ENCODE measurements at regions not wholly inside any gene's neighbourhood (a gene's known extent, or its start where the extent isn't known, plus 50 kb on each side); places are given as distances from the start of the nearest gene placed in this dataset.

DNA sequence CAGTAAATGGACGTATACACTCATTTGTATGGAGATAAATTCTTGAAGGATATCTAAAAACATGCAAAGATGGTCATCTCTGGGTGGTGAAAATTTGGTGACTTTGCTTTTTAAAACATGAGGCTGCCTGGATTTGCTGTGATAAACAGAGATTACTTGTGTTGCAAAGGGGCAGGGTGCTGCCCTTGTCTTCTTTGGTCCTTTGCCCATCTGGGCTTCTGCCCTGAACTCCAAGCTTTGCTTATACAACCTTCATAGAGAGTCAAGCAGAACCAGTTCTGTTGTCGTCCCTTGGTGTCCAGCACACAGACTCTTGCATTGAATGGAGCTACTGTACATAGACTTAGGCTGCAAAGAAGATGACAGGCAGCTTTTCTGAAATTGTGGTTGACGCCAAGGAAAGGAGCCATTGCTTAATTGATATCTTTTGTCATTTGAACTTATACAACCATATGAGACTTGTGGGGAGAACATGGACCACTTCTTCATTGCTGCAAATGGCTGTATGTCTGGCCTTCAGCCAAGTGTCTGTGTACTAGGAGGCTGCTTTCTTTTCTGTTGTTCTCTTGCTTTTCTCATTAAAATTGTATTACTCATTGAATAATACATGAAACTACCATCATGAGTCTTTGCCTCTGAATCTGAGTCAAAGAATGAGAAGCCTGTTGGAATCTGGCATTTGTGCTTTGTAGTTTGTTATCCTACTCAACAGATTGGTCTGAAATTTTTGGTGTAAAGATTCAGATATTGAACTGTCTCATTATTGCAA lies 152.5 kb downstream of the DMRT2 start:
- Histone ChIP-seq H3K4me3 (ENCODE audit: low read depth in 1 of 2, low read length in 2 of 2) (no peak overlapping the region), H3K36me3 (ENCODE audit: insufficient read depth, low read length) (no peaks in the 10 kb centered on the region), H3K9ac (ENCODE audit: low read length) (no peak overlapping the region), H3K4me1 (ENCODE audit: insufficient read depth, low read length) (no peaks in the 10 kb centered on the region), H3K27me3 (ENCODE audit: control insufficient read depth in 1 of 2, insufficient read depth in 2 of 2, low read length in 2 of 2) (no peaks in the 10 kb centered on the region), H3K27ac (ENCODE audit: low read depth, low read length) (no peak overlapping the region), H3K9me3 (ENCODE audit: low read length) (no peaks in the 10 kb centered on the region)

- no peaks in the 10 kb centered on the region for H3K27me3 ChIP-seq (ENCODE audit: control insufficient read depth in 1 of 2, insufficient read depth in 2 of 2, low read length in 2 of 2)
- H3K27ac ChIP-seq (ENCODE audit: low read depth, low read length): no peak overlapping the region
Measured at GRCh38 chr9:1207686-1208085, 157.5 kb downstream of the DMRT2 start.

GRCh38 chr9:1208157-1208556 lies 158.0 kb downstream of the DMRT2 start:
- no peak overlapping the region for H3K4me3 ChIP-seq (ENCODE audit: low read depth in 1 of 2, low read length in 2 of 2)
- no peaks in the 10 kb centered on the region for H3K36me3 ChIP-seq (ENCODE audit: insufficient read depth, low read length)
- H3K4me1 ChIP-seq (ENCODE audit: insufficient read depth, low read length): no peaks in the 10 kb centered on the region
- H3K27ac ChIP-seq (ENCODE audit: low read depth, low read length): no peak overlapping the region
- H3K27me3 ChIP-seq (ENCODE audit: control insufficient read depth in 1 of 2, insufficient read depth in 2 of 2, low read length in 2 of 2): no peaks in the 10 kb centered on the region
- H3K9ac ChIP-seq (ENCODE audit: low read length): no peak overlapping the region
- no peaks in the 10 kb centered on the region for H3K9me3 ChIP-seq (ENCODE audit: low read length)

More at GRCh38 chr9:1207686-1208085, 157.5 kb downstream of the DMRT2 start:
- no peak overlapping the region for H3K4me3 ChIP-seq (ENCODE audit: low read depth in 1 of 2, low read length in 2 of 2)
- H3K36me3 ChIP-seq (ENCODE audit: insufficient read depth, low read length): no peaks in the 10 kb centered on the region
- H3K9ac ChIP-seq (ENCODE audit: low read length): no peak overlapping the region
- H3K9me3 ChIP-seq (ENCODE audit: low read length): no peaks in the 10 kb centered on the region
- no peaks in the 10 kb centered on the region for H3K4me1 ChIP-seq (ENCODE audit: insufficient read depth, low read length)

DNA sequence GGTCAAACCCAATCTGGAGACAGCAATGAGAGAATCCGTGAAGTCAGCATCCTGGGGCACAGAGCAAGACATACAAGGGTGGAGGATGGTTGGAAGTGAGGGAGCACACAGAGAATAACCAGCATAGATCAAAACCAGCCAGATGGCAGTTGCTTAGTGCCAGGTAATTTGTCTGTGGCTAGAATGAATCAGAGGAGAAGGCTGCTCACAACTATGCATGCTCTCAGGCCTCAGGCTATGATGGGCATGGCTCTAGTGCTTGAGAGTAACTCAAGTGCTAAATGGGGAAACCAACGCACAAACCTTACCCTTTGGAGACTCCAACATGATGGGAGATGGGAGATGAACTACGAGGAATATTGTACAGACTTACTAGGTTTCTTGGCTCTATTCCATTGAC lies 160.8 kb downstream of the DMRT2 start:
- Histone ChIP-seq H3K4me3 (ENCODE audit: low read depth in 1 of 2, low read length in 2 of 2) (no peak overlapping the region), H3K9me3 (ENCODE audit: low read length) (no peaks in the 10 kb centered on the region), H3K4me1 (ENCODE audit: insufficient read depth, low read length) (no peaks in the 10 kb centered on the region), H3K9ac (ENCODE audit: low read length) (no peak overlapping the region), H3K27me3 (ENCODE audit: control insufficient read depth in 1 of 2, insufficient read depth in 2 of 2, low read length in 2 of 2) (no peaks in the 10 kb centered on the region), H3K27ac (ENCODE audit: low read depth, low read length) (no peak overlapping the region), H3K36me3 (ENCODE audit: insufficient read depth, low read length) (no peaks in the 10 kb centered on the region)

DNA sequence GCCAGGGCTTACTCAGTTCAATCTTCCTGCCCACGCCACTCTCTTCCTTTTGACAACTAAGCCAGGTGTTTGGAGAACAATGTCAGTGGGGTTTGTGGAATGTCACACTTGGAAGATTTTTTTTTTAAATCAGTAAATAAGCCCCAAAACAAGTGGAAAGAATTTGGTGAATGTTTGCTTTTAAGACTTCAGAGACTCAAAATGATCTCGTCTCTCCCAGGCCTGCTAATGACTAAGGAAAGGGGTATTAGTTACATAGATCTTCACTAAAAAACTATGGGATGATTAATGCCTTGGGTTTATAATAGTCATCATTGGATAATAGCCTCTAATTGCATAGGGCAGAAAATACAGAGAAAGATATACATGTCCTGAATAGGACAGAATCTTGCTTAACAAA lies 166.4 kb downstream of the DMRT2 start:
- no peaks in the 10 kb centered on the region for H3K27me3 ChIP-seq (ENCODE audit: control insufficient read depth in 1 of 2, insufficient read depth in 2 of 2, low read length in 2 of 2)
- no peak overlapping the region for H3K9ac ChIP-seq (ENCODE audit: low read length)
- H3K9me3 ChIP-seq (ENCODE audit: low read length): no peaks in the 10 kb centered on the region
- H3K4me3 ChIP-seq (ENCODE audit: low read depth in 1 of 2, low read length in 2 of 2): no peak overlapping the region
- no peaks in the 10 kb centered on the region for H3K36me3 ChIP-seq (ENCODE audit: insufficient read depth, low read length)
- H3K27ac ChIP-seq (ENCODE audit: low read depth, low read length): no peak overlapping the region
- no peaks in the 10 kb centered on the region for H3K4me1 ChIP-seq (ENCODE audit: insufficient read depth, low read length)

DNA sequence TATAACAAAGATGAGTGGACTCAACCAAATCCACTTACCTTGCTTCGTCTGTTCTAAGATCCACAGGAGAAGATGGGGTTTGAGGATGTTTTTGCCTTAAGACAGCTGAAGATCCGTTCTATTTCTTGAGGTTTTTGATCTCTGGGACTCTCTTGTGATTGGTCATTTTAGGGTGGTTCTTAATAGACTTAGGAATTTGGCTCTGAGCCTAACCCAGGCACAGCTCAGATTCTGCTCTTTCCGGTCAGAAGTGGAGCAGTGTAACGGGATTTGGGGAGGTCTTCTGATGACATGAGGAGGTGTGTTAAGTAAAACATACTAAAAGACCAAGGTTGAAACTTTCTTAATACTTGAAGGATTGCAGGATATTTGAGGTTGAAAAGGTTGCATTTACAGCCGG lies 166.9 kb downstream of the DMRT2 start:
- no peaks in the 10 kb centered on the region for H3K27me3 ChIP-seq (ENCODE audit: control insufficient read depth in 1 of 2, insufficient read depth in 2 of 2, low read length in 2 of 2)
- H3K27ac ChIP-seq (ENCODE audit: low read depth, low read length): no peak overlapping the region
- H3K36me3 ChIP-seq (ENCODE audit: insufficient read depth, low read length): no peaks in the 10 kb centered on the region
- no peaks in the 10 kb centered on the region for H3K9me3 ChIP-seq (ENCODE audit: low read length)
- H3K9ac ChIP-seq (ENCODE audit: low read length): no peak overlapping the region
- no peaks in the 10 kb centered on the region for H3K4me1 ChIP-seq (ENCODE audit: insufficient read depth, low read length)
- H3K4me3 ChIP-seq (ENCODE audit: low read depth in 1 of 2, low read length in 2 of 2): no peak overlapping the region

DNA sequence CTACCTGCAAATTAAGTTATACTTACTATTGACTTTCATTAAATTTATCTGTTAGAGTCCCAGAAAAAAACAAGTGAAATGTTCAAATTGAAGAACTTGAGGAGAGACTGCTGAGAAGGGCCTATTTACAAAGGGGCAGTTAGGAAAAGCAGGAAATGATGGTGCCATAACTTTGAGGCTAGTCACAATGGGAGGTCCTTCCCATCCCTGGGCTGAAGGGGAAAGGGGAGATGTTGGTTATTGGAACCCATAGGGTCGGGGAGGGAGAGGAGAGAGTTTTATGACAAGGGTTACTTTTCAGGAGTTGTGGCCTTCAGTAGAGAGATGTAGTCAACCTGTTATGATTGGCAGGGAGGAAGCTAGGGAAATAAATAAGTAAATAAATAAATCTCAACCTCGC lies 169.1 kb downstream of the DMRT2 start:
- H3K27me3 ChIP-seq (ENCODE audit: control insufficient read depth in 1 of 2, insufficient read depth in 2 of 2, low read length in 2 of 2): no peaks in the 10 kb centered on the region
- no peaks in the 10 kb centered on the region for H3K9me3 ChIP-seq (ENCODE audit: low read length)

GRCh38 chr9:1221298-1221697 lies 171.1 kb downstream of the DMRT2 start:
- no peaks in the 10 kb centered on the region for H3K9me3 ChIP-seq (ENCODE audit: low read length)
- H3K9ac ChIP-seq (ENCODE audit: low read length): no peak overlapping the region
- H3K27ac ChIP-seq (ENCODE audit: low read depth, low read length): no peak overlapping the region
- no peaks in the 10 kb centered on the region for H3K27me3 ChIP-seq (ENCODE audit: control insufficient read depth in 1 of 2, insufficient read depth in 2 of 2, low read length in 2 of 2)
- H3K36me3 ChIP-seq (ENCODE audit: insufficient read depth, low read length): no peaks in the 10 kb centered on the region
- H3K4me3 ChIP-seq (ENCODE audit: low read depth in 1 of 2, low read length in 2 of 2): no peak overlapping the region
- H3K4me1 ChIP-seq (ENCODE audit: insufficient read depth, low read length): no peaks in the 10 kb centered on the region

More for the DNA sequence above, 169.1 kb downstream of the DMRT2 start:
- Histone ChIP-seq H3K36me3 (ENCODE audit: insufficient read depth, low read length) (no peaks in the 10 kb centered on the region), H3K9ac (ENCODE audit: low read length) (no peak overlapping the region), H3K27ac (ENCODE audit: low read depth, low read length) (no peak overlapping the region), H3K4me1 (ENCODE audit: insufficient read depth, low read length) (no peaks in the 10 kb centered on the region), H3K4me3 (ENCODE audit: low read depth in 1 of 2, low read length in 2 of 2) (no peak overlapping the region)

DNA sequence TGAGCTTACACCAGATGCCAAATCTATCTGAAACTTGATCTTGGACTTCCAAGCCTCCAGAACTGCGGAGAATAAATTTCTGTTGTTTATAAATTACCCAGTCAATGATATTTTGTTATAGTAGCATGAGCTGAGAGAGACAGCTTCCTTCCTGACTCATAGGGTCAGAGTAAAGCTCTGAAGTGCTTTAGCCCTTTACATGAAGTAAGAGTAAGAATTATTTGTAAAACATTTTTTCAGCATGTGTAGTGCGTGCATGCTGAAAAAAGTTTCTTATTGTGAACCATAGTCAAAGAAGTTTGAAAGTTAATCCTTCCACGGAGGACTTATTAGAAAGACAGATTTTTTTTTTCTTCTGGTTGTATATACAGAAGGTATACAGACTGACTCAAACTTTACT lies 172.4 kb downstream of the DMRT2 start:
- H3K9me3 ChIP-seq (ENCODE audit: low read length): no peaks in the 10 kb centered on the region
- no peak overlapping the region for H3K27ac ChIP-seq (ENCODE audit: low read depth, low read length)
- no peaks in the 10 kb centered on the region for H3K27me3 ChIP-seq (ENCODE audit: control insufficient read depth in 1 of 2, insufficient read depth in 2 of 2, low read length in 2 of 2)
- H3K36me3 ChIP-seq (ENCODE audit: insufficient read depth, low read length): no peaks in the 10 kb centered on the region
- no peak overlapping the region for H3K9ac ChIP-seq (ENCODE audit: low read length)
- no peaks in the 10 kb centered on the region for H3K4me1 ChIP-seq (ENCODE audit: insufficient read depth, low read length)
- no peak overlapping the region for H3K4me3 ChIP-seq (ENCODE audit: low read depth in 1 of 2, low read length in 2 of 2)

DNA sequence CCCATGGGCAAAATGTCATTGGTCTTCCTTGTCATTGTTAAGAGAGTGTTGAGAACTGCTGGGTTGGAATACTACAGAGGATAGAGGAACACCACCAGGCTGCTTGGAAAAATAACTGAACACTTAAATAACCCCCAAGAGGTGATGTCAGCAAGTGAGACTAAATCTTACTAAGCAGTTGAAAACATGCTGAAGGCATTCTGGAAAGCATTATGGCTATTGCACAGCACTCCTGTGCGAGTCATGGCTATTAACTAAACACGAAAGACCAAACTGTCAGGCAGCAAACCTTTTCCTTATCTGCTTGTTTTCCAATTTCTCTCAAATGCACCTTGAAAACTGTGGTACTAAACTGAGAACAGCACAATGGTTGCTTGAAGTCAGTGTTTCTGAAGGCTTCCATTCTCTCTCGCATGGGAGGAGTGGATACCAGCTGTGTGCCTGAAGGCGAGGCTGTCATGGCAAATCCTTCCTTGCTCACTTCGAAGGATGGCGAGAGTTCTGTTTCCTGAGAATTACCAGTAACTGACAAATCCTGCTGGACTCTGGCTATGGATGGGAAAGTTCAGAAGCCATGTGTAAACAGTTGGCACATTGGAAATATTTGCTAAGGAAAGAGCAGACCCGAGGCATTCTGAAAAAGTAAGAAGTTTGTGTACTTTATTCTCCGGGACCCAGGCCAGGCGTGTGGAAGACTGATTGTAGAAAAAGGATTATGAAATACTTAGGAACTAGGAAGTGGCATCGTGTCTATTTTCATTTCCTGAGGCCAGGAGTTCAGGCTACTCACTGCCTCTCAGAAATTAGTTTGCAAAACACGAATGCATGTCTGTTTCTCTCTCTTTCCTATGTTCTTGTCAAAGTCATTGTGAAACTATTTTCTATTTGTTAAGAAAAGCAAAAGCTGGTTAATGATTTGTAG lies 182.1 kb downstream of the DMRT2 start:
- Histone ChIP-seq H3K9ac (ENCODE audit: low read length) (peak overlapping the region; percentile 20), H3K4me1 (ENCODE audit: insufficient read depth, low read length) (peaks cover 13% of the 10 kb centered on the region), H3K4me3 (ENCODE audit: low read depth in 1 of 2, low read length in 2 of 2) (peak overlapping the region in 1 of 2 donors; percentile 10), H3K9me3 (ENCODE audit: low read length) (no peaks in the 10 kb centered on the region), H3K27me3 (ENCODE audit: control insufficient read depth in 1 of 2, insufficient read depth in 2 of 2, low read length in 2 of 2) (no peaks in the 10 kb centered on the region), H3K27ac (ENCODE audit: low read depth, low read length) (no peak overlapping the region), H3K36me3 (ENCODE audit: insufficient read depth, low read length) (no peaks in the 10 kb centered on the region)

- H3K9me3 ChIP-seq (ENCODE audit: low read length): no peaks in the 10 kb centered on the region
Measured at GRCh38 chr9:1233568-1233967, 183.4 kb downstream of the DMRT2 start.

More at GRCh38 chr9:1233568-1233967, 183.4 kb downstream of the DMRT2 start:
- Histone ChIP-seq H3K4me3 (ENCODE audit: low read depth in 1 of 2, low read length in 2 of 2) (no peak overlapping the region), H3K4me1 (ENCODE audit: insufficient read depth, low read length) (peaks cover 13% of the 10 kb centered on the region), H3K9ac (ENCODE audit: low read length) (no peak overlapping the region), H3K27ac (ENCODE audit: low read depth, low read length) (no peak overlapping the region), H3K27me3 (ENCODE audit: control insufficient read depth in 1 of 2, insufficient read depth in 2 of 2, low read length in 2 of 2) (no peaks in the 10 kb centered on the region), H3K36me3 (ENCODE audit: insufficient read depth, low read length) (no peaks in the 10 kb centered on the region)

All from muscle layer of colon (tissue), 2 donors.